ENCODE measurements at regions not wholly inside any gene's neighbourhood (a gene's known extent, or its start where the extent isn't known, plus 50 kb on each side); places are given as distances from the start of the nearest gene placed in this dataset.

DNA sequence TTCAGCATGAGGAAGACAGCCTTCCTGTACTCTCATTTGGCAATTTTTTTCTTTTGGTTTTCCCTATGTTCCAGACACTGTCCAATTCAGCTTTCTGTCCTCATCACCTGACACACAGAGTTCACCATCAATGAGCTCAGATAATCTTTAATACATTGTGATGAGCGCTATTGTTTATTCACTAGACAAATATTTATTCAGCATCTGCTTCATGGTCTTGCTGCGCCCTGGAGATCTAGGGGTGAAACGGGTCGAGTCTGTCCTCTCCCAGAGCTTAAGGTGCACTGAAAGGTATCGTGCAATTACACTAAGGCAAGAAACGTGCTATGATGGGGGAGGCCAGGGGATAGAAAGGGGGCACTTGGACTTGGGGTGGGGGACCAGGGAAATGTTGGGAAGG is 281.6 kb downstream of the ZSWIM6 start:
- TF ChIP-seq POLR2A (IDR thresholded peaks at IDR 0.05): no peak
- TF ChIP-seq, protein P1, sequence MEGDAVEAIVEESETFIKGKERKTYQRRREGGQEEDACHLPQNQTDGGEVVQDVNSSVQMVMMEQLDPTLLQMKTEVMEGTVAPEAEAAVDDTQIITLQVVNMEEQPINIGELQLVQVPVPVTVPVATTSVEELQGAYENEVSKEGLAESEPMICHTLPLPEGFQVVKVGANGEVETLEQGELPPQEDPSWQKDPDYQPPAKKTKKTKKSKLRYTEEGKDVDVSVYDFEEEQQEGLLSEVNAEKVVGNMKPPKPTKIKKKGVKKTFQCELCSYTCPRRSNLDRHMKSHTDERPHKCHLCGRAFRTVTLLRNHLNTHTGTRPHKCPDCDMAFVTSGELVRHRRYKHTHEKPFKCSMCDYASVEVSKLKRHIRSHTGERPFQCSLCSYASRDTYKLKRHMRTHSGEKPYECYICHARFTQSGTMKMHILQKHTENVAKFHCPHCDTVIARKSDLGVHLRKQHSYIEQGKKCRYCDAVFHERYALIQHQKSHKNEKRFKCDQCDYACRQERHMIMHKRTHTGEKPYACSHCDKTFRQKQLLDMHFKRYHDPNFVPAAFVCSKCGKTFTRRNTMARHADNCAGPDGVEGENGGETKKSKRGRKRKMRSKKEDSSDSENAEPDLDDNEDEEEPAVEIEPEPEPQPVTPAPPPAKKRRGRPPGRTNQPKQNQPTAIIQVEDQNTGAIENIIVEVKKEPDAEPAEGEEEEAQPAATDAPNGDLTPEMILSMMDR (IDR thresholded peaks at IDR 0.05): no peak
